Keratinocyte (primary cell): ENCODE measurements at regions not wholly inside any gene's neighbourhood (a gene's known extent, or its start where the extent isn't known, plus 50 kb on each side); places are given as distances from the start of the nearest gene placed in this dataset.
A peak's percentile ranks its signal among the peaks of the same experiment; 100 is the strongest.

Experiments
- DNase-seq: peaks from one replicate; pipeline ENCODE4 v3.0.0-alpha.2; 2011; ENCODE audit warnings: low read depth, missing footprints, low spot score
- FAIRE-seq: peaks from 2 replicates; lab custom pipeline; 2011; peaks lifted over from hg19 to GRCh38; lab: Jason Lieb, UNC
- H2AFZ ChIP-seq: 2 replicates; pipeline ENCODE4 v1.6.0; 2012; ENCODE audit warnings: low read length, control low read depth, inconsistent platforms; ENCODE audit not compliant: control insufficient read depth
- H3K27ac ChIP-seq: 2 replicates; pipeline ENCODE4 v1.5.1; 2011; ENCODE audit warnings: low read length; ENCODE audit not compliant: control insufficient read depth, insufficient read depth
- H3K27me3 ChIP-seq: 3 replicates; pipeline ENCODE4 v1.6.0; 2011; ENCODE audit warnings: low read length; ENCODE audit not compliant: control insufficient read depth, insufficient read depth; ENCODE audit errors: extremely low read depth
- H3K36me3 ChIP-seq, 2 experiments: 2 replicates in 1 of 2; 3 replicates in 1 of 2; pipeline ENCODE4 v1.5.1; 2011; ENCODE audit warnings: low read length in 2 of 2, mild to moderate bottlenecking in 1 of 2; ENCODE audit not compliant: control insufficient read depth in 2 of 2, insufficient read depth in 2 of 2; ENCODE audit errors: extremely low read depth in 1 of 2
- H3K4me1 ChIP-seq: 3 replicates; pipeline ENCODE4 v1.5.1; 2011; ENCODE audit warnings: low read length; ENCODE audit not compliant: control insufficient read depth, insufficient read depth; ENCODE audit errors: extremely low read depth
- H3K4me2 ChIP-seq: 3 replicates; pipeline ENCODE4 v1.6.0; 2011; ENCODE audit warnings: low read depth, low read length; ENCODE audit not compliant: control insufficient read depth, insufficient read depth; ENCODE audit errors: extremely low read depth
- H3K4me3 ChIP-seq, 3 experiments: fragments of 200-600 bp in 1 of 3; sonication (generic) in 1 of 3; 2 replicates in 2 of 3; 3 replicates in 1 of 3; pipeline ENCODE4 v1.5.1; 2011 to 2016; ENCODE audit warnings: low read length in 3 of 3, mild to moderate bottlenecking in 3 of 3, control low read depth in 2 of 3, inconsistent platforms in 1 of 3, low read depth in 1 of 3, mixed read lengths in 1 of 3, mixed run types in 1 of 3, moderate library complexity in 1 of 3; ENCODE audit not compliant: control insufficient read depth in 2 of 3, insufficient read depth in 2 of 3; ENCODE audit errors: extremely low read depth in 1 of 3
- H3K79me2 ChIP-seq: 2 replicates; pipeline ENCODE4 v1.6.0; 2012; ENCODE audit warnings: low read length; ENCODE audit not compliant: control insufficient read depth, insufficient read depth
- H3K9ac ChIP-seq: 3 replicates; pipeline ENCODE4 v1.6.0; 2011; ENCODE audit warnings: low read length; ENCODE audit not compliant: control insufficient read depth, insufficient read depth; ENCODE audit errors: extremely low read depth
- H3K9me1 ChIP-seq: 3 replicates; pipeline ENCODE4 v1.6.0; 2011; ENCODE audit warnings: low read length; ENCODE audit not compliant: control insufficient read depth, insufficient read depth; ENCODE audit errors: extremely low read depth
- H3K9me3 ChIP-seq: 2 replicates; pipeline ENCODE4 v1.5.1; 2012; ENCODE audit warnings: low read depth, low read length; ENCODE audit not compliant: control insufficient read depth
- H4K20me1 ChIP-seq: 3 replicates; pipeline ENCODE4 v1.6.0; 2011; ENCODE audit warnings: low read length; ENCODE audit not compliant: control insufficient read depth, insufficient read depth; ENCODE audit errors: extremely low read depth
- EZH2 ChIP-seq: IDR thresholded peaks from one replicate; pipeline ENCODE4 v1.6.1; 2012; ENCODE audit warnings: inconsistent platforms, mild to moderate bottlenecking, low read length, moderate library complexity
- dilution Hi-C: fragments of 300-500 bp; cut with MboI; formaldehyde crosslinking; loops from one replicate; pipeline ENCODE4 v1.7.0; 2020; ENCODE audit warnings: low sequenced_read_pairs; ENCODE audit not compliant: extremely low pct_ligation_motif_present
- TF ChIP-seq, protein P1 (sequence below), 3 experiments: IDR thresholded peaks in 1 of 3; conservative IDR thresholded peaks in 1 of 3; optimal IDR thresholded peaks in 1 of 3; 2 replicates in 2 of 3; 3 replicates in 1 of 3; pipeline versions ENCODE3 to v1.5.1; 2011; ENCODE audit warnings: low read length in 3 of 3, mild to moderate bottlenecking in 3 of 3, moderate library complexity in 2 of 3, control low read depth in 1 of 3, inconsistent platforms in 1 of 3; ENCODE audit not compliant: insufficient read depth in 2 of 3; ENCODE audit errors: extremely low read depth in 1 of 3

GRCh38 chr14:61147381-61147821 is 133.7 kb downstream of the TMEM30B start:
- H3K4me1 ChIP-seq, result peaks cover 34% of the 10 kb centered on the region
- no peaks in the 10 kb centered on the region for H4K20me1 ChIP-seq
- DNase-seq, result no peak
- H2AFZ ChIP-seq, result peak overlapping the region; percentile 94
- H3K4me2 ChIP-seq, result peak overlapping the region; percentile 66
- dilution Hi-C loops, result no loop called here
- FAIRE-seq, result peak; percentile 56
- H3K9ac ChIP-seq, result no peak overlapping the region
- no peaks in the 10 kb centered on the region for H3K79me2 ChIP-seq
- peaks cover 2% of the 10 kb centered on the region for H3K9me1 ChIP-seq
- no peak overlapping the region for H3K4me3 ChIP-seq
- no peak for TF ChIP-seq EZH2
- TF ChIP-seq, protein P1, sequence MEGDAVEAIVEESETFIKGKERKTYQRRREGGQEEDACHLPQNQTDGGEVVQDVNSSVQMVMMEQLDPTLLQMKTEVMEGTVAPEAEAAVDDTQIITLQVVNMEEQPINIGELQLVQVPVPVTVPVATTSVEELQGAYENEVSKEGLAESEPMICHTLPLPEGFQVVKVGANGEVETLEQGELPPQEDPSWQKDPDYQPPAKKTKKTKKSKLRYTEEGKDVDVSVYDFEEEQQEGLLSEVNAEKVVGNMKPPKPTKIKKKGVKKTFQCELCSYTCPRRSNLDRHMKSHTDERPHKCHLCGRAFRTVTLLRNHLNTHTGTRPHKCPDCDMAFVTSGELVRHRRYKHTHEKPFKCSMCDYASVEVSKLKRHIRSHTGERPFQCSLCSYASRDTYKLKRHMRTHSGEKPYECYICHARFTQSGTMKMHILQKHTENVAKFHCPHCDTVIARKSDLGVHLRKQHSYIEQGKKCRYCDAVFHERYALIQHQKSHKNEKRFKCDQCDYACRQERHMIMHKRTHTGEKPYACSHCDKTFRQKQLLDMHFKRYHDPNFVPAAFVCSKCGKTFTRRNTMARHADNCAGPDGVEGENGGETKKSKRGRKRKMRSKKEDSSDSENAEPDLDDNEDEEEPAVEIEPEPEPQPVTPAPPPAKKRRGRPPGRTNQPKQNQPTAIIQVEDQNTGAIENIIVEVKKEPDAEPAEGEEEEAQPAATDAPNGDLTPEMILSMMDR (optimal IDR thresholded peaks at IDR 0.05 in 1 of 3, IDR thresholded peaks at IDR 0.05 in 1 of 3, conservative IDR thresholded peaks at IDR 0.05 in 1 of 3; ENCODE audit: extremely low read depth in 1 of 3, insufficient read depth in 2 of 3, low read length in 3 of 3), result no peak
- H3K9me3 ChIP-seq, result peaks cover 5% of the 10 kb centered on the region
- no peaks in the 10 kb centered on the region for H3K36me3 ChIP-seq
- H3K27ac ChIP-seq, result no peak overlapping the region
- H3K27me3 ChIP-seq, result no peaks in the 10 kb centered on the region

DNA sequence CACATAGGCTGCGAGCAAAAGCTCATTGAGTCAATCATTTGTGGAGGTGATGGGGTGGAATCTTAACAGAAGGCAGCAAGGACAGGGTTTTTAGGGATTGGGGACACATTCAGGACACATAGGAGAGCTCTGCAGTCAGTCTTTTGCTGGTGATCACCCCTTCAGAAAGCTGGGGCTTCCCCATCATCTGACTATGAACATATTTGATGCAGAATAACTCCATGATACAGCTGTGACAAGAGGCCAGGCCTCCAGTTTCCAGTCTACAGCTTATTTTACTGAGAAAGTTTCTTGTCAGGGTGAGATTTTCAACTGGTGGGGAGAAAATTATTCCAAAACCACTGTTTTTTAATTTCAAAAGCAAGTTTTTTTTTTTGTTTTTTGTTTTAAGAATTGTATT is 134.2 kb downstream of the TMEM30B start:
- no peaks in the 10 kb centered on the region for H3K79me2 ChIP-seq
- H3K36me3 ChIP-seq, result no peaks in the 10 kb centered on the region
- peak overlapping the region; percentile 75 for H2AFZ ChIP-seq
- no peaks in the 10 kb centered on the region for H4K20me1 ChIP-seq
- dilution Hi-C loops, result no loop called here
- DNase-seq (no peak), FAIRE-seq (no peak)
- no peak overlapping the region for H3K9ac ChIP-seq
- peaks cover 34% of the 10 kb centered on the region for H3K4me1 ChIP-seq
- H3K27me3 ChIP-seq, result no peaks in the 10 kb centered on the region
- peak overlapping the region; percentile 66 for H3K4me2 ChIP-seq
- H3K9me3 ChIP-seq, result peaks cover 5% of the 10 kb centered on the region
- peaks cover 2% of the 10 kb centered on the region for H3K9me1 ChIP-seq
- no peak overlapping the region for H3K4me3 ChIP-seq
- TF ChIP-seq, protein P1 (optimal IDR thresholded peaks at IDR 0.05 in 1 of 3, IDR thresholded peaks at IDR 0.05 in 1 of 3, conservative IDR thresholded peaks at IDR 0.05 in 1 of 3; ENCODE audit: extremely low read depth in 1 of 3, insufficient read depth in 2 of 3, low read length in 3 of 3), result no peak
- TF ChIP-seq EZH2, result no peak
- H3K27ac ChIP-seq, result peak overlapping the region; percentile 95
